ENCODE measurements at regions not wholly inside any gene's neighbourhood (a gene's known extent, or its start where the extent isn't known, plus 50 kb on each side); places are given as distances from the start of the nearest gene placed in this dataset.

GRCh38 chr12:59405992-59406391 lies 189.8 kb upstream of the SLC16A7 start:
- no peaks in the 10 kb centered on the region for H3K27me3 ChIP-seq
- TF ChIP-seq CTCF (IDR thresholded peaks at IDR 0.05) = no peak
- H3K4me3 ChIP-seq = no peak overlapping the region
- intact Hi-C loops (cut with DNase I) = no loop called here
- H3K4me1 ChIP-seq = peaks cover 4% of the 10 kb centered on the region
- DNase-seq (no peak), ATAC-seq (no peak)
- no peak overlapping the region for H3K27ac ChIP-seq
- H3K9me3 ChIP-seq = no peaks in the 10 kb centered on the region
- no peaks in the 10 kb centered on the region for H3K36me3 ChIP-seq

DNA sequence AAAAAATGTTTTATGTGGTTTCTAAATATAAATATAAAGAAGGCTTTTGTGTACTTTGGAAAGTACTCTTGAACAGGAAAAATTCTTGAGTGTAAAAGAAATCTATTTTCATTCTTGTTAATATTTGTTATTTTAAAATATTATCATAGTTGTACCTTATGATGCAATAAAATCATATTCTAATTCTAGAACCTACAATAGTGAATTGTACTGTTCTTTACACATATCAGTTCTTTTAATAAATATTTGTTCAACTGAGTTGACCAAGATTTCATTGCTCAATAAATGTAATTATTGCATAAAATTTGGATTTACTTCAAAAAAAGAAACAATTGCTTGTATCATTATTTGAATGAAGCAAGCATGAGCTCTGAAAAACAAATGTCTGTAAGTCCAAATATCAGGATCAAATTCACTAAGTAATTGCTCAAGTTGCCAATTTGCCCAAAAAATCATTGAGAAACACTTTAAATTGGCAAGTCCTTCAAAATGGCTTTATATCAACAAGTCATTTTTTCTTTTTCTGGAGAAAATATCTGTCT lies 191.6 kb upstream of the SLC16A7 start:
- DNase-seq (no peak), ATAC-seq (no peak)
- no peak overlapping the region for H3K27ac ChIP-seq
- intact Hi-C loops (cut with DNase I) = no loop called here
- no peak overlapping the region for H3K4me3 ChIP-seq
- no peaks in the 10 kb centered on the region for H3K36me3 ChIP-seq
- H3K9me3 ChIP-seq = no peaks in the 10 kb centered on the region
- no peaks in the 10 kb centered on the region for H3K27me3 ChIP-seq
- H3K4me1 ChIP-seq = peaks cover 4% of the 10 kb centered on the region
- no peak for TF ChIP-seq CTCF (IDR thresholded peaks at IDR 0.05)

- ATAC-seq (peak; percentile 91), DNase-seq (no peak)
- H3K27ac ChIP-seq = no peak overlapping the region
- no peak overlapping the region for H3K4me3 ChIP-seq
- peaks cover 4% of the 10 kb centered on the region for H3K4me1 ChIP-seq
- H3K9me3 ChIP-seq = no peaks in the 10 kb centered on the region
- TF ChIP-seq CTCF (IDR thresholded peaks at IDR 0.05) = peak; percentile 75
- H3K27me3 ChIP-seq = no peaks in the 10 kb centered on the region
- no peaks in the 10 kb centered on the region for H3K36me3 ChIP-seq
- intact Hi-C loops (cut with DNase I) = no loop called here
Observed at GRCh38 chr12:59403259-59403932, 192.4 kb upstream of the SLC16A7 start.

DNA sequence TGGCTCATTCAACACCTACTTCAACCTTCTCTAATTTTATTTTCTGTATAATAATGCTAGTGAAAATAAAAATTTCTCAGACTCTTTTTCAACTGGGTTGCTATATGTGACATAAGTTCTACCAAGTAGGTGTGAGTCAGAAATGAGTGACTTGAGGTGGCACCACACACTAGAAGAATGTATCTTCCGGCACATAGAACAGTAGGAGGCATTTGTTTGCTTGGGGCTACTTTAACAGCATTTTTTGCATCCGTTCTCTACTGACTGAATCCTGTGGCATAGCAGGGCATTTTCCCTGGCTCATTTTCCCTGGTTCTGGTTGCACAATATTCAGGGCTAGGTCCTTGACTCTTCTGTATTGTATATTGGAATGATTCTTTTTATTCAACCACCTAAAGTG lies 194.0 kb upstream of the SLC16A7 start:
- Histone ChIP-seq H3K4me1 (peaks cover 4% of the 10 kb centered on the region), H3K27ac (no peak overlapping the region), H3K27me3 (no peaks in the 10 kb centered on the region), H3K36me3 (no peaks in the 10 kb centered on the region), H3K4me3 (no peak overlapping the region), H3K9me3 (no peaks in the 10 kb centered on the region)
- TF ChIP-seq CTCF (IDR thresholded peaks at IDR 0.05) = no peak
- ATAC-seq (no peak), DNase-seq (no peak)
- intact Hi-C loops (cut with DNase I) = no loop called here

- Histone ChIP-seq H3K36me3 (no peaks in the 10 kb centered on the region), H3K27ac (no peak overlapping the region), H3K4me3 (no peak overlapping the region), H3K4me1 (no peaks in the 10 kb centered on the region), H3K27me3 (no peaks in the 10 kb centered on the region), H3K9me3 (no peaks in the 10 kb centered on the region)
- intact Hi-C loops (cut with DNase I) = no loop called here
- TF ChIP-seq CTCF (IDR thresholded peaks at IDR 0.05) = no peak
- DNase-seq = no peak
- ATAC-seq = no peak
Observed at GRCh38 chr12:59398164-59398563, 197.7 kb upstream of the SLC16A7 start.

Measured in upper lobe of right lung (tissue), 1 donor.